Endodermal cell (in vitro differentiated cells): ENCODE measurements at regions not wholly inside any gene's neighbourhood (a gene's known extent, or its start where the extent isn't known, plus 50 kb on each side); places are given as distances from the start of the nearest gene placed in this dataset.

Experiments used
- DNase-seq: peaks from one replicate; pipeline ENCODE4 v3.0.0-alpha.2; 2017
- H3K27ac ChIP-seq: 2 replicates; pipeline ENCODE4 v1.5.1; 2013; ENCODE audit warnings: mild to moderate bottlenecking, low read depth, low read length, moderate library complexity
- H3K27me3 ChIP-seq: 2 replicates; pipeline ENCODE4 v1.6.1; 2013; ENCODE audit warnings: mild to moderate bottlenecking, low read length, moderate library complexity; ENCODE audit not compliant: insufficient read depth, control insufficient read depth, poor library complexity, severe bottlenecking
- H3K36me3 ChIP-seq: 2 replicates; pipeline ENCODE4 v1.7.0; 2013; ENCODE audit warnings: mild to moderate bottlenecking, low read length, moderate library complexity; ENCODE audit not compliant: control insufficient read depth, insufficient read depth
- H3K4me1 ChIP-seq: one replicate; pipeline ENCODE4 v1.7.0; 2013; ENCODE audit warnings: low read length; ENCODE audit not compliant: control insufficient read depth, insufficient read depth
- H3K4me3 ChIP-seq: 2 replicates; pipeline ENCODE4 v1.5.1; 2013; ENCODE audit warnings: mild to moderate bottlenecking, low read length, moderate library complexity
- H3K9ac ChIP-seq: 2 replicates; pipeline ENCODE4 v1.6.1; 2013; ENCODE audit warnings: mild to moderate bottlenecking, low read length, moderate library complexity; ENCODE audit not compliant: poor library complexity, severe bottlenecking; ENCODE audit errors: extremely low read depth
- H3K9me3 ChIP-seq: 2 replicates; pipeline ENCODE4 v1.6.1; 2013; ENCODE audit warnings: mild to moderate bottlenecking, low read length, moderate library complexity; ENCODE audit not compliant: control insufficient read depth
- H3K27ac Mint-ChIP-seq: 2 replicates; pipeline ENCODE4 v1.8.0; 2020; ENCODE audit warnings: mixed read lengths
- H3K27me3 Mint-ChIP-seq: 2 replicates; pipeline ENCODE4 v1.8.0; 2021; ENCODE audit warnings: mild to moderate bottlenecking, mixed read lengths; ENCODE audit not compliant: insufficient read depth
- H3K36me3 Mint-ChIP-seq: 2 replicates; pipeline ENCODE4 v1.8.0; 2020; ENCODE audit warnings: low read depth, mixed read lengths
- H3K4me1 Mint-ChIP-seq: 2 replicates; pipeline ENCODE4 v1.8.0; 2020; ENCODE audit warnings: mixed read lengths
- H3K4me3 Mint-ChIP-seq: 2 replicates; pipeline ENCODE4 v1.8.0; 2020; ENCODE audit warnings: mild to moderate bottlenecking, moderate library complexity, mixed read lengths
- H3K9me3 Mint-ChIP-seq: 2 replicates; pipeline ENCODE4 v1.8.0; 2020; ENCODE audit warnings: mild to moderate bottlenecking, mixed read lengths
- CTCF ChIP-seq: fragments of 200-600 bp; sonication (generic); conservative IDR thresholded peaks from 2 replicates; pipeline ENCODE4 v1.5.0; 2021; ENCODE audit warnings: antibody characterized with exemption, mild to moderate bottlenecking
- WGBS, 2 experiments: methylation state at CpG; one replicate each; pipeline versions ENCODE4 v1.1.5 to v1.1.7; 2013; ENCODE audit warnings: missing lambda C conversion rate in 2 of 2, mixed read lengths in 1 of 2; ENCODE audit not compliant: insufficient coverage in 1 of 2, insufficient read length in 1 of 2; 5-methylcytosine and 5-hydroxymethylcytosine counted together

- Histone ChIP-seq H3K27me3 (no peaks in the 10 kb centered on the region), H3K4me1 (no peaks in the 10 kb centered on the region), H3K36me3 (no peaks in the 10 kb centered on the region), H3K27ac (no peak overlapping the region), H3K9ac (no peak overlapping the region), H3K9me3 (no peaks in the 10 kb centered on the region), H3K4me3 (no peak overlapping the region)
- peaks cover 4% of the 10 kb centered on the region for H3K9me3 Mint-ChIP-seq
- peaks cover 4% of the 10 kb centered on the region for H3K4me1 Mint-ChIP-seq
- WGBS, 2 experiments: 92% methylated on average over 6 to 20 of the region's 20 CpGs
- H3K36me3 Mint-ChIP-seq: no peaks in the 10 kb centered on the region
- no peak overlapping the region for H3K27ac Mint-ChIP-seq
- DNase-seq: no peak
- no peak for TF ChIP-seq CTCF
- H3K27me3 Mint-ChIP-seq: no peaks in the 10 kb centered on the region
- no peak overlapping the region for H3K4me3 Mint-ChIP-seq
Observed at GRCh38 chr2:81583311-81584108, 1279.0 kb upstream of the LRRTM1 start.

- Histone ChIP-seq H3K4me1 (no peaks in the 10 kb centered on the region), H3K27ac (no peak overlapping the region), H3K27me3 (no peaks in the 10 kb centered on the region), H3K9me3 (no peaks in the 10 kb centered on the region), H3K36me3 (no peaks in the 10 kb centered on the region), H3K4me3 (no peak overlapping the region), H3K9ac (no peak overlapping the region)
- no peak for DNase-seq
- Mint-ChIP-seq H3K36me3 (no peaks in the 10 kb centered on the region), H3K27ac (no peak overlapping the region), H3K27me3 (no peaks in the 10 kb centered on the region), H3K4me1 (peaks cover 4% of the 10 kb centered on the region), H3K4me3 (no peak overlapping the region), H3K9me3 (no peaks in the 10 kb centered on the region)
- 80 to 90% methylated on average over 1 to 2 of the region's 2 CpGs for WGBS, 2 experiments
- no peak for TF ChIP-seq CTCF
Observed at GRCh38 chr2:81576713-81577112, 1272.2 kb upstream of the LRRTM1 start.

GRCh38 chr2:81551040-81551634, 1246.6 kb upstream of the LRRTM1 start:
- Histone ChIP-seq H3K4me1 (no peaks in the 10 kb centered on the region), H3K4me3 (no peak overlapping the region), H3K27ac (no peak overlapping the region), H3K27me3 (no peaks in the 10 kb centered on the region), H3K9me3 (peaks cover 1% of the 10 kb centered on the region), H3K9ac (no peak overlapping the region), H3K36me3 (no peaks in the 10 kb centered on the region)
- H3K4me3 Mint-ChIP-seq: no peak overlapping the region
- H3K27me3 Mint-ChIP-seq: no peaks in the 10 kb centered on the region
- H3K4me1 Mint-ChIP-seq: no peaks in the 10 kb centered on the region
- H3K27ac Mint-ChIP-seq: no peak overlapping the region
- H3K9me3 Mint-ChIP-seq: peaks cover 4% of the 10 kb centered on the region
- no peak for TF ChIP-seq CTCF
- 85 to 86% methylated on average over 3 of the region's 3 CpGs for WGBS, 2 experiments
- no peak for DNase-seq
- H3K36me3 Mint-ChIP-seq: no peaks in the 10 kb centered on the region
